Gastrocnemius medialis (tissue), 4 donors: ENCODE measurements at regions not wholly inside any gene's neighbourhood (a gene's known extent, or its start where the extent isn't known, plus 50 kb on each side); places are given as distances from the start of the nearest gene placed in this dataset.

Source experiments
- CTCF ChIP-seq, 5 experiments: fragments of 450-650 bp in 3 of 5; fragments of 200-600 bp in 2 of 5; sonication (generic) in 2 of 5; IDR thresholded peaks in 4 of 5; conservative IDR thresholded peaks in 1 of 5; 1 replicate in 4 of 5; 2 replicates in 1 of 5; pipeline ENCODE4 v1.5.1; 2016 to 2019; ENCODE audit warnings: antibody characterized with exemption in 5 of 5, mild to moderate bottlenecking in 3 of 5, moderate library complexity in 3 of 5
- POLR2A ChIP-seq, 2 donors: fragments of 450-650 bp; IDR thresholded peaks; one replicate each; pipeline ENCODE4 v1.6.1; 2017; ENCODE audit warnings: antibody characterized with exemption in 2 of 2, mild to moderate bottlenecking in 2 of 2, moderate library complexity in 2 of 2

GRCh38 chr6:97765461-97765860, 482.4 kb upstream of the MMS22L start:
- TF ChIP-seq CTCF (IDR thresholded peaks at IDR 0.05 in 4 of 5, conservative IDR thresholded peaks at IDR 0.05 in 1 of 5) (no peak), POLR2A (IDR thresholded peaks at IDR 0.05) (no peak)
